Lower leg skin (tissue), 4 donors: ENCODE measurements at regions not wholly inside any gene's neighbourhood (a gene's known extent, or its start where the extent isn't known, plus 50 kb on each side); places are given as distances from the start of the nearest gene placed in this dataset.

ENCODE experiments used
- DNase-seq, 2 donors: peaks; one replicate each; pipeline ENCODE4 v3.0.0-alpha.2; 2019; ENCODE audit warnings: low spot score in 2 of 2
- H3K4me3 ChIP-seq: fragments of 200-600 bp; sonication (generic); 2 replicates; pipeline ENCODE4 v1.5.1; 2017; ENCODE audit warnings: mild to moderate bottlenecking, low read depth; ENCODE audit not compliant: poor library complexity, severe bottlenecking
- CTCF ChIP-seq, 3 donors: fragments of 450-650 bp; IDR thresholded peaks; one replicate each; pipeline ENCODE4 v1.5.1; 2016; ENCODE audit warnings: antibody characterized with exemption in 3 of 3, mild to moderate bottlenecking in 3 of 3, moderate library complexity in 2 of 3
- POLR2A ChIP-seq, 2 donors: fragments of 450-650 bp; IDR thresholded peaks; one replicate each; pipeline ENCODE4 v1.6.1; 2016 to 2017; ENCODE audit warnings: antibody characterized with exemption in 2 of 2, mild to moderate bottlenecking in 1 of 2, moderate library complexity in 1 of 2
- WGBS, 2 donors: methylation state at CpG; one replicate each; pipeline ENCODE4 v1.1.5; 2018; 5-methylcytosine and 5-hydroxymethylcytosine counted together
- intact Hi-C: fragments of 100-400 bp; cut with DNase I; formaldehyde crosslinking; loops from one replicate; pipeline ENCODE4 v1.15.0; 2023; ENCODE audit warnings: low total_unique reads

GRCh38 chr10:3964516-3964915 is 179.5 kb upstream of the KLF6 start:
- TF ChIP-seq CTCF (IDR thresholded peaks at IDR 0.05): no peak
- TF ChIP-seq POLR2A (IDR thresholded peaks at IDR 0.05): no peak
- no peak overlapping the region for H3K4me3 ChIP-seq
- no peak for DNase-seq
- WGBS, 2 donors: 77 to 79% methylated on average over 3 of the region's 3 CpGs
- intact Hi-C loops: no loop called here

DNA sequence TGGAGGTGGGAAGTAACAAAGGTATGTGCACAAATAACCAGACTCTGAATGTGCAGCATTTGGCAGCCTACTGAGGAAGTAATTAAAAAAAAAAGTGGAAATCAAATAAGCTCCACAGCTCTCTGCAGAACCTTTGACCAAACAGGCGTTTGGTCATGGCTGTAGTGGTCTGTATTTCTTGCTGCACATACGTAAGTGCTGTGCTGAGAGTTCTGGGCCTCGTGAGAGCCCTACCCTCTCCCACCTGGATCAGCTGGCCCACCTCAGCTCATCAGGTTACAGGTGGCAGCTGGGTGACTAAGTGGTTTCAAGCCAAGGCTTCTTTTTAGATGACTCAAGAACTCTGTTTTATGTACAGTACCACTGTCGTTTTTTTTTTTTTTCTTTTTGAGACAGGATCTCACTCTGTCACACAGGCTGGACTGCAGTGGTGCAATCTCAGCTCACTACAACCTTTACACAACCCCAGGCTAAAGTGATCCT is 178.2 kb upstream of the KLF6 start:
- no peak for DNase-seq
- 56 to 61% methylated on average over 4 of the region's 4 CpGs for WGBS, 2 donors
- TF ChIP-seq POLR2A (IDR thresholded peaks at IDR 0.05) (no peak), CTCF (IDR thresholded peaks at IDR 0.05) (no peak)
- intact Hi-C loops: no loop called here
- H3K4me3 ChIP-seq: no peak overlapping the region

DNA sequence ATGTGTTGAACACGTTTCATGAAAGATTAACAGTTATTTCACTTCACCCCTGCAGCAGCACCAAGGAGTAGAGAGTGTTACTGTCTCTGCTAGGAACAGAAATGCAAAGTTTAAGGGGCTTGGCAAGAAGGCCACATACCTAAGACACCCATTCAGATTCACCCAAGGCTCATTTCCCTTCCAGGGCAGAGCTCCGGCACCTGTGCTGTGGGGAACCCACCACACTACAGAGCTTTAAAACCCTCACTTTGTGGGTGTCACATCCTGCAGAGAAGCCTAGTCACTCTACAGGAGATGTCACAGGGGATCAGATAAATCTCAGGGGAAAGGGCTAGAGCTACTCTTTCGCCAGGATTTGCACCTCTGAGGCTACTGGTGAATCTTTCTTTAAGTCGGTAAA is 176.1 kb upstream of the KLF6 start:
- TF ChIP-seq CTCF (IDR thresholded peaks at IDR 0.05) (no peak), POLR2A (IDR thresholded peaks at IDR 0.05) (no peak)

DNA sequence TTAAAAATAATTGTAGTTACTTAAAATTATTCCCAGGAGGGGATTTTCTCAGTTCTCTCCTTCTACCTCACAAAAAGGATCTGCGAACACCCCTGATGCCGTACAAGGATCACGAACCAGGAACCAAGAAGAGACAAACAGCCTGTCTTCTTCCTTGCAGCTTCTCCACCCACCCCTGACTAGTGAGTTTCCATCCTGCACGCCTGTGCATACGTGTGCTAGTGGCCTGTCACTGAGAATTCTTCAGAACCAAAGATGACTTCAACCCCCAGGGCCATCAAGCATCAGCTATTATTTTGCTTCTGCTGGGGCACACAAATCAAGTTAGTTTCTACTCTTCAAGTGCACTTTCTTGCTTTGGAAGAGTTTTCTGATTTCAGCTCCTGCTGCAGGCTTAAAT is 175.5 kb upstream of the KLF6 start:
- intact Hi-C loops: no loop called here
- no peak overlapping the region for H3K4me3 ChIP-seq
- 80 to 91% methylated on average over 5 of the region's 5 CpGs for WGBS, 2 donors
- TF ChIP-seq POLR2A (IDR thresholded peaks at IDR 0.05): no peak
- DNase-seq: no peak

More for the DNA sequence above, 176.1 kb upstream of the KLF6 start:
- WGBS, 2 donors: 85 to 87% methylated on average over 4 of the region's 4 CpGs
- no peak for DNase-seq
- H3K4me3 ChIP-seq: no peak overlapping the region
- intact Hi-C loops: no loop called here

DNA sequence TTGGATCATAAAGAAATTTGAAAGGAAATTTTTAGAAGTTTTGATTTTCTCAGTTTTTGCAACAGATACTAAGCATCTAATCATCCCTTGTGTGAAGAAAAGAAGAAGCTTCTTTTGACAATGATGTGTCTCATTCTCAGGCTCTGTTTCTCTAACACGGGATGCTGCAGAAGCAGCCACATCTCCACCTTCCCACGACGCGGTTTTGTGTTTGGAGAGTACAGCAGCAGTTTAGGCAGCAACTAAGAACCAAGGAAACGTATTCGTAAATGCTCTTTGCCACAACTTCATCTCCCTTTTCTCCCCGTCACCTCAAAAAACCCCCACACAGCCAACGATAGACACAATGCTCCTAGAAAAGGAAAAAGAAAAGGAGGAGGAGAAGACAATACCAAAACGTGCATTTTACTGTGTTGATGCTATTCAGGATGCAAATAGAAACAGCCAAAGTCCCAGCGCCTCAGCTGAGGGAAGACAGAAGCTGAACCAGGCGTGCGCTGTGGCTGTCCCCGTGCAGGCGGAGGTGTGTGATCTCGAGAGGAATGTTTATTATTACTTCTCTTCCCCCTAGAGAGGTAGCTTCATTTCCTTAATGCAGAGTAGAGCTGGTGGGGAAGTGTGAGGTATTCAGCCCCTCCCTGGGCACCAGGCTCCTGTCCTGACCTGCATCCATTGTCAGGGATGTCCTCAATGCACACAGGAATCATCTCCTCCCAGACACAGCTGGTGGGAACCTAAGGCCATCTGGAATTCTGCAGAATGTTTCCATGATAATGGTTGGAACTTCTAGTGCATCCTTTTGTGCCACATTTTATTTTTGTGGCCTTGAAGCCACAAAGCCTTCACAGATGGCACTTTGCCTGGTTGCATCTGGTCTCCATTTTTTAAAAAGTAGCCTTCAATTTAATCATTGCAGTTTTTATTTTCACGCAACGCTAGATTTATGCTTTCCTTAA is 174.6 kb upstream of the KLF6 start:
- WGBS, 2 donors: 75 to 76% methylated on average over 17 of the region's 17 CpGs
- DNase-seq: no peak
- TF ChIP-seq POLR2A (IDR thresholded peaks at IDR 0.05) (no peak), CTCF (IDR thresholded peaks at IDR 0.05) (no peak)
- intact Hi-C loops: no loop called here
- H3K4me3 ChIP-seq: no peak overlapping the region

- WGBS, 2 donors: 86 to 91% methylated on average over 4 of the region's 4 CpGs
- no peak overlapping the region for H3K4me3 ChIP-seq
- intact Hi-C loops: no loop called here
- TF ChIP-seq CTCF (IDR thresholded peaks at IDR 0.05) (no peak), POLR2A (IDR thresholded peaks at IDR 0.05) (no peak)
- DNase-seq: no peak
These were observed 173.5 kb upstream of the KLF6 start for GRCh38 chr10:3958472-3958996.
